ENCODE measurements at regions not wholly inside any gene's neighbourhood (a gene's known extent, or its start where the extent isn't known, plus 50 kb on each side); places are given as distances from the start of the nearest gene placed in this dataset.

DNA sequence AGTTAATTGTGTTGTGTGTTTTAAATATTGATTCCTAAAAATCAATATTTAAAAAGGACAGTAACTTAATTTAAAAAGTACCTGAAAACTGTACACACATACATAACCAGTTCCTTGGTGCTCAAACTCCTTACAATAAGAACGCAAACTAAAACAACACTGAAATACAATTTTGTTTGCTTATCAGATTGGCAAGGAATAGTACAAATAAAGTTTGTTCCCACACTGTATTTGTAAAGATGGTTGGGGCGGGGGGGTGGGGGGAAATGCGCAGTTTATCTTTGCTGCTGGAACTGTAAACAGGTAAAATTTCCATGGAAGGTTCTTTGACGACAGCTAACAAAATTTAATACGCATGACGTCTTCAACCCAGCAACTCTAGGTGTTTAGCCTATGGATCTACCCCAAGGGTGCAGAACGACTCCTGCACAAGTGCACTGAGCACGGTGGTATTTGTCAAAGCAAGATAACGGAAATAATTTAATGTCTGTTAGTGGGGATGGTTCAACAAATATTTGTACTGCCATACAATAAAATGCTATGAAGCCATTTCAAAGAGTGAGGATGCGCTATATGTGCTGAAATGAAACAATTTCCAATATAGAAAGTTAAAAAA is 96.5 kb downstream of the ING1 start:
- Mint-ChIP-seq H3K27ac (ENCODE audit: unreplicated experiment) (no peak overlapping the region), H3K36me3 (ENCODE audit: insufficient read depth, unreplicated experiment) (peaks cover 6% of the 10 kb centered on the region), H3K27me3 (ENCODE audit: insufficient read depth, unreplicated experiment) (peaks cover 5% of the 10 kb centered on the region), H3K4me3 (ENCODE audit: unreplicated experiment) (no peak overlapping the region), H3K4me1 (ENCODE audit: low read depth, unreplicated experiment) (no peaks in the 10 kb centered on the region), H3K9me3 (ENCODE audit: unreplicated experiment) (no peaks in the 10 kb centered on the region)
- intact Hi-C loops (cut with micrococcal nuclease; ENCODE audit: unreplicated experiment): no loop called here
- BruUV-seq (replicated peaks): no TSS peak
- Histone ChIP-seq H3K4me1 (no peaks in the 10 kb centered on the region), H3K9me3 (no peaks in the 10 kb centered on the region), H3K27me3 (replicated peaks; ENCODE audit: control insufficient read depth, insufficient read depth, low read length) (no peaks in the 10 kb centered on the region), H3K4me3 (ENCODE audit: low read depth, low read length) (no peak overlapping the region), H3K36me3 (ENCODE audit: control insufficient read depth, insufficient read depth, low read length) (no peaks in the 10 kb centered on the region)
- POLR2A ChIA-PET: no interaction called here
- no peak for DNase-seq
- TF ChIP-seq, protein P1, sequence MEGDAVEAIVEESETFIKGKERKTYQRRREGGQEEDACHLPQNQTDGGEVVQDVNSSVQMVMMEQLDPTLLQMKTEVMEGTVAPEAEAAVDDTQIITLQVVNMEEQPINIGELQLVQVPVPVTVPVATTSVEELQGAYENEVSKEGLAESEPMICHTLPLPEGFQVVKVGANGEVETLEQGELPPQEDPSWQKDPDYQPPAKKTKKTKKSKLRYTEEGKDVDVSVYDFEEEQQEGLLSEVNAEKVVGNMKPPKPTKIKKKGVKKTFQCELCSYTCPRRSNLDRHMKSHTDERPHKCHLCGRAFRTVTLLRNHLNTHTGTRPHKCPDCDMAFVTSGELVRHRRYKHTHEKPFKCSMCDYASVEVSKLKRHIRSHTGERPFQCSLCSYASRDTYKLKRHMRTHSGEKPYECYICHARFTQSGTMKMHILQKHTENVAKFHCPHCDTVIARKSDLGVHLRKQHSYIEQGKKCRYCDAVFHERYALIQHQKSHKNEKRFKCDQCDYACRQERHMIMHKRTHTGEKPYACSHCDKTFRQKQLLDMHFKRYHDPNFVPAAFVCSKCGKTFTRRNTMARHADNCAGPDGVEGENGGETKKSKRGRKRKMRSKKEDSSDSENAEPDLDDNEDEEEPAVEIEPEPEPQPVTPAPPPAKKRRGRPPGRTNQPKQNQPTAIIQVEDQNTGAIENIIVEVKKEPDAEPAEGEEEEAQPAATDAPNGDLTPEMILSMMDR (IDR thresholded peaks at IDR 0.05; ENCODE audit: insufficient read depth in 1 of 2, low read depth in 1 of 2, low read length in 1 of 2, severe bottlenecking in 1 of 2, unreplicated experiment in 1 of 2): no peak
- CTCF ChIA-PET: no interaction called here

DNA sequence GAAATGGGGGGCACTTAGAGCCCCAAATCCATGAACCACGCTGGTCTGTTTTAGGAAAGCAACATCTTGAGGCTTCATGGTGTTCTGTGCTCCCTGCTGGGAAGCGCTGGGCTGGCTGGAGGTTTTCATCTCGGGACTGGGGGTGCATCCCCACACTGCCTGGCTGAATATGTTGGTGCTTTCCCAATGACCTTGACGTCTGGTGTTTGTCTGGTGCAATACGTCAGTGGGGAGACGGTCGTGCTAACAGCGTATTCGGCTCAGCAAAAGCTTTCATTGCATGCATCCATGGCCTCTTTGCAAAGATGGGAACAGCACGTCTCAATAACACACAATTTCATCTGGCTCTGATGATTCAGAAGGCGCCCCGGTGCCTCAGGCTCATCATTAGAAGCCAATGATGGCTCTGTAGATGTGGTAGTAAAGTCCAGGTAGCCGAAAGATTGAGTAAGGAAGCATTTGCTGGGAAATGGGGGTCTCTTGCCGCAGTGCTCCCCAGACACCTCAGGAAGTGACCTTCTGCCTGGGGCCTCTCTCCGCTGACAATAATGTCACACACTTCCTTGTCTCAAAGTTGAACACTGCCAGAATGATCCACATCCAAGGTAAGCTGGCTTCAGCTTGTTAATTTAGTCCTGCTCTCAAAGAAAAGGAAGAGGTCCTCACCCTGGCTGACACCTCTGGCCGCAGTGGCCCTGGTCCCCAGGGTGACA is 97.7 kb downstream of the ING1 start:
- CTCF ChIA-PET: no interaction called here
- H3K27me3 Mint-ChIP-seq (ENCODE audit: insufficient read depth, unreplicated experiment): peaks cover 5% of the 10 kb centered on the region
- H3K4me1 Mint-ChIP-seq (ENCODE audit: low read depth, unreplicated experiment): no peaks in the 10 kb centered on the region

DNA sequence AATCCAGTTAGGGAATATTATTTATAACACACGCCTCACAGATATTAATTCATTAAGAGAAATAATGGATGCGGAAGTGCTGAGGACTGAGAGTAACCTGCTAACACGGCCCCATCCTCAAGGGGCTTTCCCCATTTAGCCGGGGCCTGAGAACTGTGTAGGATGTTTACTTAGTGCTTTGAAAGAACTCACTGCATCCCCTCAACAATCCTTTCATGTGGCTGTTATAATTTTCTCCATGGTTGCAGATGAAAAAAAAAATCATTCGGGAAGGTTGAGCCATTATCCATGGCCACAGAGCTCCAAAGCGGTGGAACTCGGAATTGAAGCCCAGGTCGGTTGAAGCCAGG is 98.2 kb downstream of the ING1 start:
- ChIA-PET POLR2A (no interaction called here), CTCF (no interaction called here)

More for the DNA sequence above, 97.7 kb downstream of the ING1 start:
- Histone ChIP-seq H3K4me1 (no peaks in the 10 kb centered on the region), H3K9me3 (no peaks in the 10 kb centered on the region), H3K4me3 (ENCODE audit: low read depth, low read length) (no peak overlapping the region), H3K36me3 (ENCODE audit: control insufficient read depth, insufficient read depth, low read length) (no peaks in the 10 kb centered on the region), H3K27me3 (replicated peaks; ENCODE audit: control insufficient read depth, insufficient read depth, low read length) (no peaks in the 10 kb centered on the region)
- BruUV-seq (replicated peaks): no TSS peak
- peaks cover 6% of the 10 kb centered on the region for H3K36me3 Mint-ChIP-seq (ENCODE audit: insufficient read depth, unreplicated experiment)
- intact Hi-C loops (cut with micrococcal nuclease; ENCODE audit: unreplicated experiment): no loop called here
- no peak overlapping the region for H3K27ac Mint-ChIP-seq (ENCODE audit: unreplicated experiment)
- TF ChIP-seq, protein P1 (IDR thresholded peaks at IDR 0.05; ENCODE audit: insufficient read depth in 1 of 2, low read depth in 1 of 2, low read length in 1 of 2, severe bottlenecking in 1 of 2, unreplicated experiment in 1 of 2): no peak
- POLR2A ChIA-PET: no interaction called here
- H3K9me3 Mint-ChIP-seq (ENCODE audit: unreplicated experiment): no peaks in the 10 kb centered on the region
- H3K4me3 Mint-ChIP-seq (ENCODE audit: unreplicated experiment): no peak overlapping the region
- DNase-seq: no peak

More for the DNA sequence above, 98.2 kb downstream of the ING1 start:
- no peaks in the 10 kb centered on the region for H3K36me3 ChIP-seq (ENCODE audit: control insufficient read depth, insufficient read depth, low read length)
- H3K27me3 Mint-ChIP-seq (ENCODE audit: insufficient read depth, unreplicated experiment): peaks cover 5% of the 10 kb centered on the region
- no peaks in the 10 kb centered on the region for H3K4me1 ChIP-seq
- no peaks in the 10 kb centered on the region for H3K9me3 Mint-ChIP-seq (ENCODE audit: unreplicated experiment)
- no peaks in the 10 kb centered on the region for H3K9me3 ChIP-seq
- H3K4me3 ChIP-seq (ENCODE audit: low read depth, low read length): no peak overlapping the region
- H3K4me3 Mint-ChIP-seq (ENCODE audit: unreplicated experiment): no peak overlapping the region
- TF ChIP-seq, protein P1 (IDR thresholded peaks at IDR 0.05; ENCODE audit: insufficient read depth in 1 of 2, low read depth in 1 of 2, low read length in 1 of 2, severe bottlenecking in 1 of 2, unreplicated experiment in 1 of 2): no peak
- H3K27ac Mint-ChIP-seq (ENCODE audit: unreplicated experiment): no peak overlapping the region
- intact Hi-C loops (cut with micrococcal nuclease; ENCODE audit: unreplicated experiment): no loop called here
- DNase-seq: no peak
- no peaks in the 10 kb centered on the region for H3K27me3 ChIP-seq (replicated peaks; ENCODE audit: control insufficient read depth, insufficient read depth, low read length)
- no TSS peak for BruUV-seq (replicated peaks)
- peaks cover 6% of the 10 kb centered on the region for H3K36me3 Mint-ChIP-seq (ENCODE audit: insufficient read depth, unreplicated experiment)
- no peaks in the 10 kb centered on the region for H3K4me1 Mint-ChIP-seq (ENCODE audit: low read depth, unreplicated experiment)
